ENCODE measurements at regions not wholly inside any gene's neighbourhood (a gene's known extent, or its start where the extent isn't known, plus 50 kb on each side); places are given as distances from the start of the nearest gene placed in this dataset.
"Not testable (repeated sequence)": the region's sequence is repeated elsewhere in the genome, so short reads cannot be mapped to it uniquely, and the experiment has no call there.

DNA sequence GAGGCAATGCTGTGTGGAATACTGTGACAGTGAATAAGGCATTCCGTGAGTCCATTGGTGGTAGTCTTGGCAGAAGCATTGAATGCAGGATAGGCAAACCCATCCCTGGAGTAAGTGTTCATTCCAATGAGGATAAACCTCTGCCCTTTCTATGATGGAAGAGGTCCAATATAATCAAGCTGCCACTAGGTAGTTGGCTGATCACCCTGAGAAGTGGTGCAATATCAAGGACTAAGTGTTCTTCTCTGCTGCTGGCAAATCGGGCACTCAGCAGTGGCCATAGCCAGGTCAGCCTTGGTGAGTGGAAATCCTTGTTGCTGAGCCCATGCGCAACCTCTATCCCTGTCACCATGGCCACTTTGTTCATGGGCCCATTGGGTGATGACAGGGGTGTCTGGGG is 70.1 kb downstream of the FBXO4 start:
- no peak for ATAC-seq (replicated peaks in 1 of 2)

DNA sequence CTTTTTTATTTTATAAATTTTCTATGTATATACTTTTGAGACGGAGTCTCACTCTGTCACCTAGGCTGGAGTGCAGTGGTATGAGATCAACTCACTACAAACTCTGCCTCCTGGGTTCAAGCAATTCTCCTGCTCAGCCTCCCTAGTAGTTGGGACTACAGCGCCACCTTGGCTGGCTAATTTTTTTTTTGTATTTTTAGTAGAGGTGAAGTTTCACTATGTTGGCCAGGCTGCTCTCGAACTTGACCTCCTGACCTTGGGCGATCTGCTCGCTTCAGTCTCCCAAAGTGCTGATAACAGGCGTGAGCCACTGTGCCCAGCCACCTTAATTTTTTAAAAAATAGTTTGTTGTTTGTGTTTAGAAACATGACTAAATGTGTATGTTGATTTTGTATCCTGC is 76.6 kb downstream of the FBXO4 start:
- H3K4me3 Mint-ChIP-seq = no peak overlapping the region
- peaks cover 0 to 4% of the 10 kb centered on the region in 2 donors for H3K9me3 Mint-ChIP-seq
- H3K36me3 Mint-ChIP-seq (ENCODE audit: insufficient read depth in 2 of 2) = no peaks in the 10 kb centered on the region
- H3K27ac Mint-ChIP-seq = no peak overlapping the region
- no peaks in the 10 kb centered on the region for H3K27me3 Mint-ChIP-seq (ENCODE audit: low read depth)
- ATAC-seq (replicated peaks in 1 of 2) = no peak
- no peak for DNase-seq
- H3K4me1 Mint-ChIP-seq (ENCODE audit: low read depth) = no peaks in the 10 kb centered on the region

More for the DNA sequence above, 70.1 kb downstream of the FBXO4 start:
- peaks cover 11% of the 10 kb centered on the region for H3K27me3 Mint-ChIP-seq (ENCODE audit: low read depth)
- no peak overlapping the region for H3K4me3 Mint-ChIP-seq
- no peak overlapping the region for H3K27ac Mint-ChIP-seq
- no peak for DNase-seq
- no peaks in the 10 kb centered on the region for H3K4me1 Mint-ChIP-seq (ENCODE audit: low read depth)
- H3K36me3 Mint-ChIP-seq (ENCODE audit: insufficient read depth in 2 of 2) = no peaks in the 10 kb centered on the region
- peaks cover 0 to 4% of the 10 kb centered on the region in 2 donors for H3K9me3 Mint-ChIP-seq

DNA sequence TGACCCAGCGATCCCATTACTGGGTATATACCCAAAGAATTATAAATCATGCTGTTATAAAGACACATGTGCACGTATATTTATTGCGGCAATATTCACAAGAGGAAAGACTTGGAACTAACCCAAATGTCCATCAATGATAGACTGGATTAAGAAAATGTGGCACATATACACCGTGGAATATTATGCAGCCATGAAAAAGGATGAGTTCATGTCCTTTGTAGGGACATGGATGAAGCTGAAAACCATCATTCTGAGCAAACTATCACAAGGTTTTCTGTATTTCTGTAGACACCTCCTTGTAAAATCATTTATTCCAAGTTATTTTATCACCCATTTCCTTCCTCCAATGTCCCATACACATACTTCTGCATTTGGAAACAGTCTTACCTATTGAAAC is 78.8 kb downstream of the FBXO4 start:
- not testable (repeated sequence) for H3K36me3 Mint-ChIP-seq (ENCODE audit: insufficient read depth in 2 of 2); DNase-seq; H3K27ac Mint-ChIP-seq; H3K4me1 Mint-ChIP-seq (ENCODE audit: low read depth); H3K4me3 Mint-ChIP-seq; ATAC-seq (replicated peaks in 1 of 2); H3K27me3 Mint-ChIP-seq (ENCODE audit: low read depth); H3K9me3 Mint-ChIP-seq

DNA sequence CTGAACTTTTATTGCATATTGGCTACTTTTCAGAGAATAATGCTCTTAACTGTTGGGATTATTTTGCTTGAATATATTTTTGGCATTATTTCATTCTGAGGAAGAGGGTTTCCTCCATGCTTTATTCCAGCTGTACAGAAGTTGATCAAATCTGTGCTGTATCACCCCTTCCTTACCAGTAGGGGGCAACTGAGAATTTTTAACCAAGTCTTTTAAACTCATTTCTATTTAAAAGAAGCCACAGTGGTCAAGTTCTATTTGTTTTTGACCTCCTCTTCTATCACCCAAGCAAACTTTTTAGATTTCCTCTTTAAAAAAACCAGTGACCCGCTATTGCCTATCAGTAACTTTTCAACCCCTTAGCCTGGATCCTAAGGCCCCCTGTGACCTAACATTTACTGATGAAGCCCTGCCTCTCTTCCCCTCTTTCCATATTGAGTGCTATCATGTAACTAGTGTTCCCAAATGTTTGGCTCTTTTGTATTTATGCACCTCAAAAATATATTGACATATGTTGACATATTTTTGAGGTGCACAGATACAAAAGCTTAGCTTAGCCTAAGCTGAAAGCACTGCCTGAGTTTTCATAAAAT is 80.6 kb downstream of the FBXO4 start:
- Mint-ChIP-seq H3K27me3 (ENCODE audit: low read depth) (no peaks in the 10 kb centered on the region), H3K4me1 (ENCODE audit: low read depth) (no peaks in the 10 kb centered on the region), H3K36me3 (ENCODE audit: insufficient read depth in 2 of 2) (no peaks in the 10 kb centered on the region), H3K27ac (no peak overlapping the region), H3K4me3 (no peak overlapping the region), H3K9me3 (no peaks in the 10 kb centered on the region)
- ATAC-seq (replicated peaks in 1 of 2) (no peak), DNase-seq (no peak)

DNA sequence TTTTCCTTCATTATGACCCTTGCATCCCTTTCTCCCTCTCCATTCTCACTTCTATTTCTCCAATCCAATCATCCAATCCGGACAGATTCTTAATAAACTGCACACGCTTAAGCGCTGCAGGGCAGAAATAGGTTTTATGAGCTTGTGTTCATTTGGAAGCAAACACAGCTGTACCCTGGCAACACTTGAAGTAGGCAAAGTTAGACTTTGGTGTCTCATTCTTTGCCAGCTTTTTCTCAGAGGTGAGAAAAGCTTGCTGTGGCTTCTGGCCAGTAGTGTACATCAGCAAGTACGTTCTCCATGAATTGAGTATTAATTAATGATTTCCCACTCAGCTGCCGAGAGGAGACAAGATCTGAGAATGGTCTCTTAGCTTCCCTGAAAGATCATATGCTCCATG is 88.5 kb downstream of the FBXO4 start:
- ATAC-seq (replicated peaks in 1 of 2) = no peak
- H3K4me3 Mint-ChIP-seq = no peak overlapping the region
- H3K9me3 Mint-ChIP-seq = no peaks in the 10 kb centered on the region
- H3K4me1 Mint-ChIP-seq (ENCODE audit: low read depth) = no peaks in the 10 kb centered on the region
- no peak for DNase-seq
- H3K27me3 Mint-ChIP-seq (ENCODE audit: low read depth) = peaks cover 28% of the 10 kb centered on the region
- no peak overlapping the region for H3K27ac Mint-ChIP-seq
- no peaks in the 10 kb centered on the region for H3K36me3 Mint-ChIP-seq (ENCODE audit: insufficient read depth in 2 of 2)

DNA sequence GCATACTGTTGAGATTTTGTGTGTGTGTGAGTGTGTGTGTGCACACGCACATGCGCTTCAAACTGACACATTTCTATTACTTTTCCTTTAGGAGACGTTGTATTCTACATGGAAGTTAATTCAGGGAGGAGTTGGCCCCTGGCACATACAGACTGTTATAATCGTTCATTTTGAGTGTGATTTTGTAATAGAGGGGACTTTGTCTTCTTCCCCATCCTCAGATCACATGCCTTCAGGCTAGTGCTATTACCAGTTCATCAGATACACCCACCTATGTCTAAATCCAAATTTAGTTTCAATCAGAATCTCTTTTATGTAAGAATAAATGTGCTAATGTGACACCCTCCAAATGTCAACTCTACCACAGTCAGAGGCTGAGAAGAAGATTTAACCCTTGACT is 90.2 kb downstream of the FBXO4 start:
- no peak for ATAC-seq (replicated peaks in 1 of 2)
- no peak for DNase-seq

DNA sequence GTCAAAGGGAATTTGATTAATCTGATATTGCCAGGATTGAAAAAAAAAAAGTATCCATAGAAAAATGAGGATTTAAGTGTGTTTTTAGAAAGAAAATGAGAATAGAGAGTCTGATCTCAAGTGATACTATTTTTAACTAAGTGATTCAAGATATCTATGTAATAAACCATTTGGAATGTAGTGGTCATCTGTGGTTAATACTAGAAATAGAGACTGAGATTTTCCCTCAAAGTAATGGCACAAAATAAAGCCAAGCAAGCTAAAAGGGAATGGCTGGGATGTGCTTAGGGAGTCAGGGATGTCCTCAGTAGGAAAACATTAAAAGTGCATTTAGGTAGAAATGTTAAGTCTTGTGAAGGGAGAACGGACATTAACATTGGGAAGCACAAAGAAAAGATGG is 90.6 kb downstream of the FBXO4 start:
- DNase-seq (no peak), ATAC-seq (replicated peaks in 1 of 2) (no peak)
- H3K4me3 Mint-ChIP-seq = no peak overlapping the region
- H3K9me3 Mint-ChIP-seq = no peaks in the 10 kb centered on the region
- H3K27me3 Mint-ChIP-seq (ENCODE audit: low read depth) = peaks cover 31% of the 10 kb centered on the region
- H3K36me3 Mint-ChIP-seq (ENCODE audit: insufficient read depth in 2 of 2) = no peaks in the 10 kb centered on the region
- H3K4me1 Mint-ChIP-seq (ENCODE audit: low read depth) = no peaks in the 10 kb centered on the region
- no peak overlapping the region for H3K27ac Mint-ChIP-seq

More for the DNA sequence above, 90.2 kb downstream of the FBXO4 start:
- Mint-ChIP-seq H3K36me3 (ENCODE audit: insufficient read depth in 2 of 2) (no peaks in the 10 kb centered on the region), H3K27ac (no peak overlapping the region), H3K9me3 (no peaks in the 10 kb centered on the region), H3K27me3 (ENCODE audit: low read depth) (peaks cover 28% of the 10 kb centered on the region), H3K4me1 (ENCODE audit: low read depth) (no peaks in the 10 kb centered on the region), H3K4me3 (no peak overlapping the region)

DNA sequence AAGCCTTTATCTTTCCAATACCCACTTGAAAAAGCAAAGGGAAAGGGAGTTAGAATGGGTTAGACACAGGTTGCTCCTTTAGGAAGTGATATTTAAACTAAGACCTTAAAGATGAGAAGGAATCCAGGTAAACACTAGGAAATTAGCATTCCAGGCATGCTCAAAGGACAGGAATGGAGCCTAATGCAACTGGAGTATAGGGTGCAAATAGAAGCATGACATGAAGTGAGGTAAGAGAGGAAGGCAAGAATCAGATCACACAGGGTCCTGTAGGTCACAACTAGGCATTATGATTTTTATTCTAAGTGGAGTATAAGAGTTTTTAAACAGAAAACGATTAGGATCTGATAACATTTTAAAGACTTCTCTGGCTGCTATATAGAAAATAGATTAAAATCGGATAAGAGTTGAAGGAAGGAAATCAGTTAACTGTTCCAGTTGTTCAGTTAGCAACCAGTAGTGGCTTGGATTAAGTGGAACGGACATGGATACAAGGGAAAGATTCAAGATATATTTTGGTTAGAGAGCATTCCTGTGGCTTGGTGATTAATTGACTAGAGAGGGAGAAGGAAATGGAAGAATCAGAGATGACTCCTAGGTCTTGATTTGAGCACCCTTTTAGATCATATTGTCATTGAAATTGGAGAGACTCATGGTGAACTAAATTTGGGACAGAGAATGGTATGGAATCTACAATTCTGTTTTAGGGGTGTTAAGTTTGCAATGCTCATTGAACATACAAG is 95.9 kb downstream of the FBXO4 start:
- ATAC-seq (replicated peaks in 1 of 2) (no peak), DNase-seq (no peak)
- no peaks in the 10 kb centered on the region for H3K9me3 Mint-ChIP-seq
- H3K36me3 Mint-ChIP-seq (ENCODE audit: insufficient read depth in 2 of 2) = no peaks in the 10 kb centered on the region
- peaks cover 35% of the 10 kb centered on the region for H3K27me3 Mint-ChIP-seq (ENCODE audit: low read depth)
- H3K4me1 Mint-ChIP-seq (ENCODE audit: low read depth) = no peaks in the 10 kb centered on the region
- H3K27ac Mint-ChIP-seq = no peak overlapping the region
- no peak overlapping the region for H3K4me3 Mint-ChIP-seq

DNA sequence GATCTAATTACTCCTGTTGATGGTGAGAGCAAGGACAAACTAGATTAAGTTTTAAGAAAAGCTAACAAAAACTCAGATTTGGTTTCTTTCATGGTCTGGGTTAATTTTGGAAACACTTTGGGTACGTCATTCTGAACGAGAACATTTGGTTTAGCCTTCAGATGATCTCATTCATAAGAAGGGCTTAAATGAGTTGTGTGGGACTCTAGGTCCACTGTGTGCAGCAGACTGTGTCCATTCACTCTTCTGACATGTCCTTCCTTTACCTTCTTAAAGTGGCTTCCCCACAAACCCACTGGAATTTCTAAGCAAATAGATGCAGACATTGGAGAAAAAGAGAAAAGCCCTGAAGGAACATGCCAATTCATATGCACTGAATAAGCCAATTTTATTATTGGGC is 96.8 kb downstream of the FBXO4 start:
- Mint-ChIP-seq H3K9me3 (no peaks in the 10 kb centered on the region), H3K36me3 (ENCODE audit: insufficient read depth in 2 of 2) (no peaks in the 10 kb centered on the region), H3K4me1 (ENCODE audit: low read depth) (no peaks in the 10 kb centered on the region), H3K27me3 (ENCODE audit: low read depth) (peaks cover 34% of the 10 kb centered on the region), H3K4me3 (no peak overlapping the region), H3K27ac (no peak overlapping the region)
- ATAC-seq (replicated peaks in 1 of 2) (no peak), DNase-seq (no peak)

DNA sequence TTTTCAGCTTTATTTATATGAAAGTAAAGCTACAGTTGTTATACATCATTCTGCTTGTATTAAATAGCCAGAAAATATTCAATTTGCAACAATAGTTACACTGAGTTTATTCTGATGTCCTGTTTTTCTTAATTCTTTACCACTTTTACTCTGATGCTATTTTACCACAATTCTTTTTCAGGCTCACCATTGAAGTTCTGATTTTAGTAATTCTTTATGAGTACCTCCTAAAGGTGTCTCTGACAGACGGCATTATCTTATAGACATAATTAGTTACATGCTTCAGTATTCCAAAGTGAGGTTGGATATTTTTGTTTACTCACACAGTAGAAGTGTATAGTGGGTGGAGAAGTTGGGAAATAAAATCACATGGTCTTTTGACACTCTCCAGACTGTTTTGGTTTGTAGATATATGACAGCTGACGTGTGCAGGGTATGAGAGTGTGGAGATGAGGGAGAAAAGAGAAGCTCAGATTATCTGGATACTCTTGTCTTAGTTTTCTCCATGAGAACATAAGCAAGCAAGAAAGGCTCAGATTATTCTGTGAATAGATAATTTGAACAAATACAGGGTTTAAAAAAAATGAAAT is 97.4 kb downstream of the FBXO4 start:
- no peaks in the 10 kb centered on the region for H3K36me3 Mint-ChIP-seq (ENCODE audit: insufficient read depth in 2 of 2)
- ATAC-seq (replicated peaks in 1 of 2) = no peak
- no peak overlapping the region for H3K27ac Mint-ChIP-seq
- no peaks in the 10 kb centered on the region for H3K4me1 Mint-ChIP-seq (ENCODE audit: low read depth)
- peaks cover 28% of the 10 kb centered on the region for H3K27me3 Mint-ChIP-seq (ENCODE audit: low read depth)
- no peak for DNase-seq
- no peaks in the 10 kb centered on the region for H3K9me3 Mint-ChIP-seq
- H3K4me3 Mint-ChIP-seq = no peak overlapping the region

DNA sequence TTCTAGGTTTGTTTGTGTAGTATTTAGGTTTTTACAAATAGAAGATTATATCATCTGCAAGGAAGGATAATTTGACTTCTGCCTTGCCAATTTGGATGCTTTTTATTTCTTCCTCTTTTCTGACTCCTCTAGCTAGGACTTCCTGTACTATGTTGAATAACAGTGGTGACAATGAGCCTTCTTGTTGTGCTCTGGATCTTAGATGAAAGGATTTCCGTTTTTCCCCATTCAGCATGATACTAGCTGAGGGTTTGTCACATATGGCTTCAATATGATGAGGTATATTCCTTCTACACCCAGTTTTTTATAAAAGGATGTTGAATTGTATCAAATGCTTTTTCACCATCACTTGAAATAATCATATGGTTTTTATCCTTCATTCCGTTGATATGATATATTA is 101.4 kb downstream of the FBXO4 start:
- Mint-ChIP-seq H3K27me3 (ENCODE audit: low read depth) (peaks cover 24% of the 10 kb centered on the region), H3K27ac (no peak overlapping the region)

DNA sequence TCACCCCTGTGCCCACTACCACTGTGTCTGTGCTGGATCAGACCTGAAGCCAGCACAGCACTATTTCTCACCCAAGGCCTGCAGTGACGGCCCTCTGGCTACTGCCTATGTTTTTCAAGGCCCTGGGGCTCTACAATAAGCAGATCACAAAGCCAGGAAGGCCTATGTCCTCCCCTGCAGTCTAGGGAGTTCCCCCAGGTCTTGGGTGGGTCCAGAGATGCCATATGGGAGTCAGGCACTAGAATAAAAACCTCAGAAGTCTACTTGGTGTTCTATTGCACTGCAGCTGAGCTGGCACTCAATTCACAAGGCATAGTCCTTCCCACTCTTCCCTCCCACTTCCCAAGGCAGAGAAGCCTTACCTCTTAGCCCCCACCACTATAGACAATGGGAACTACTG is 107.1 kb downstream of the FBXO4 start:
- Mint-ChIP-seq H3K36me3 (ENCODE audit: insufficient read depth in 2 of 2) (no peaks in the 10 kb centered on the region), H3K27me3 (ENCODE audit: low read depth) (peaks cover 23% of the 10 kb centered on the region), H3K4me3 (no peak overlapping the region), H3K27ac (no peak overlapping the region), H3K9me3 (no peaks in the 10 kb centered on the region), H3K4me1 (ENCODE audit: low read depth) (no peaks in the 10 kb centered on the region)
- ATAC-seq (replicated peaks in 1 of 2) (no peak), DNase-seq (no peak)

More for the DNA sequence above, 101.4 kb downstream of the FBXO4 start:
- no peak overlapping the region for H3K4me3 Mint-ChIP-seq
- no peak for ATAC-seq (replicated peaks in 1 of 2)
- H3K9me3 Mint-ChIP-seq = no peaks in the 10 kb centered on the region
- H3K36me3 Mint-ChIP-seq (ENCODE audit: insufficient read depth in 2 of 2) = no peaks in the 10 kb centered on the region
- DNase-seq = no peak
- H3K4me1 Mint-ChIP-seq (ENCODE audit: low read depth) = no peaks in the 10 kb centered on the region

DNA sequence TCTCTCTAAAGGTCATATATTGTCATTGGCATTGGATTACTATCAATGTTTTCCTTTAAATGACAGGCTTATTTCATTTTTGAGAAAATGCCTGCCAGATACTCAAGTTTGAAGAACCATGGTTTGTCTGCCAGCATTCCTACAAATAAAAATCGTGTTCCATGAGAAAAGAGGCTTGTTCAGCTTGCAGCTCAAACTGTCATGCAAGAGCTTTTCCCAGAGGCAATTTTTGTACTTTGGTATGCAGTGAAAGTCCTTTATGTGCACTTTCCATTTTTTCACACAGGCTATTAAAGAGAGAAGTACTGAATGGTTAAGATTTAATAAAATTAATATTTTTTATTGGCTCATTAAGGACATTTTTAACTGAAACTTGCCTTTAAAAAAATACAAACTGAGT is 110.4 kb downstream of the FBXO4 start:
- Mint-ChIP-seq H3K9me3 (no peaks in the 10 kb centered on the region), H3K27me3 (ENCODE audit: low read depth) (peaks cover 27% of the 10 kb centered on the region), H3K4me1 (ENCODE audit: low read depth) (no peaks in the 10 kb centered on the region), H3K4me3 (no peak overlapping the region), H3K36me3 (ENCODE audit: insufficient read depth in 2 of 2) (no peaks in the 10 kb centered on the region), H3K27ac (no peak overlapping the region)
- DNase-seq (no peak), ATAC-seq (replicated peaks in 1 of 2) (no peak)

DNA sequence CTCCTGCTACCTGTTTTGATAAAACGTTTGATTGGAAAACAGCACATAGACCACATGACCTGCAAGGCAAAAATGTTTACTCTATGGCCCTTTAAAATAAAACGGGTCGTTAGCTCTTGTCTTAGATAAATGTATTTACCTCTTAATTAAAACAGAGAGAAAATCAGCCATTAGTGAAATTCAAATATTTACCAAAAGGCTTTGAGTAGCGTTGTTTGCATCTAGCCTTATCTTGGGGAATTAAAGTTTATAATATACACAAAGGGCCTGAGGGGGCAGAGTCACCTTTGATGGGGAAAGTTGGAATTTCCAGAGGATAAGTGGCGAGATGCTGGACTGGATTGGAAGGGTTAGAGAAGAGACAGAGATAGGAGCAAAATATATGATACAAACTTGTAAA is 111.3 kb downstream of the FBXO4 start:
- DNase-seq (no peak), ATAC-seq (replicated peaks in 1 of 2) (no peak)
- no peaks in the 10 kb centered on the region for H3K9me3 Mint-ChIP-seq
- H3K27me3 Mint-ChIP-seq (ENCODE audit: low read depth) = peaks cover 27% of the 10 kb centered on the region
- no peaks in the 10 kb centered on the region for H3K4me1 Mint-ChIP-seq (ENCODE audit: low read depth)
- no peak overlapping the region for H3K27ac Mint-ChIP-seq
- H3K4me3 Mint-ChIP-seq = no peak overlapping the region
- no peaks in the 10 kb centered on the region for H3K36me3 Mint-ChIP-seq (ENCODE audit: insufficient read depth in 2 of 2)
